DOHH2 (cell line): ENCODE measurements at regions not wholly inside any gene's neighbourhood (a gene's known extent, or its start where the extent isn't known, plus 50 kb on each side); places are given as distances from the start of the nearest gene placed in this dataset.

ENCODE experiments used
- EZH2phosphoT487 ChIP-seq: fragments of 200-600 bp; sonication (generic); IDR thresholded peaks from 2 replicates; pipeline ENCODE4 v1.6.1; 2017; ENCODE audit warnings: borderline replicate concordance, mild to moderate bottlenecking, antibody characterized with exemption, low read length, moderate library complexity, mixed read lengths
- TF ChIP-seq, protein P1 (sequence below): fragments of 200-600 bp; sonication (generic); IDR thresholded peaks from one replicate; pipeline ENCODE4 v1.5.1; 2014; ENCODE audit warnings: antibody characterized with exemption, mild to moderate bottlenecking, low read depth, low read length; ENCODE audit not compliant: poor library complexity, severe bottlenecking

DNA sequence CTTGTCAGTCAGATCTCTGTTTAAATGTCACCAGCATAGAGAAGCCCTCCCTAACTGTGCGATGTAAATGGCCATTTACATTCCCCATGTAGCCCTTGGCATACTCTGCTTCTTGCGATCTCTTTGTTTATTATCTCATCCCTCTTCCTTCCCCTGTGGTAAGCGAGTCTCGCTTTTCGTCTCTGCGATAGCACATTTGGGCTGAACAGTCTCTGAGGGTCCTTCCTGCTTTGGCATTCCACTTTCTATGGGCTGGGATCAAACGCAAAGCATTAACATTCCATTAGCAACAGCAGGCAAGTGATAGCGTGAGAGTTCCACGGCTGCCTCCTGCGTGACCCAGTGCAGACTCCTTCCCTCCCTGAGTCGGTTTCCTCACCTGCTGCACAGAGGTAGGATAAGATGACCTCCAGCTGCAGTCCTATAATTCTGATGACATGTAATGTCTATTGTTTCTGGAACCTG, 61.4 kb upstream of the TUNAR start:
- TF ChIP-seq, protein P1, sequence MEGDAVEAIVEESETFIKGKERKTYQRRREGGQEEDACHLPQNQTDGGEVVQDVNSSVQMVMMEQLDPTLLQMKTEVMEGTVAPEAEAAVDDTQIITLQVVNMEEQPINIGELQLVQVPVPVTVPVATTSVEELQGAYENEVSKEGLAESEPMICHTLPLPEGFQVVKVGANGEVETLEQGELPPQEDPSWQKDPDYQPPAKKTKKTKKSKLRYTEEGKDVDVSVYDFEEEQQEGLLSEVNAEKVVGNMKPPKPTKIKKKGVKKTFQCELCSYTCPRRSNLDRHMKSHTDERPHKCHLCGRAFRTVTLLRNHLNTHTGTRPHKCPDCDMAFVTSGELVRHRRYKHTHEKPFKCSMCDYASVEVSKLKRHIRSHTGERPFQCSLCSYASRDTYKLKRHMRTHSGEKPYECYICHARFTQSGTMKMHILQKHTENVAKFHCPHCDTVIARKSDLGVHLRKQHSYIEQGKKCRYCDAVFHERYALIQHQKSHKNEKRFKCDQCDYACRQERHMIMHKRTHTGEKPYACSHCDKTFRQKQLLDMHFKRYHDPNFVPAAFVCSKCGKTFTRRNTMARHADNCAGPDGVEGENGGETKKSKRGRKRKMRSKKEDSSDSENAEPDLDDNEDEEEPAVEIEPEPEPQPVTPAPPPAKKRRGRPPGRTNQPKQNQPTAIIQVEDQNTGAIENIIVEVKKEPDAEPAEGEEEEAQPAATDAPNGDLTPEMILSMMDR: no peak
- no peak for TF ChIP-seq EZH2phosphoT487
